ENCODE measurements at regions not wholly inside any gene's neighbourhood (a gene's known extent, or its start where the extent isn't known, plus 50 kb on each side); places are given as distances from the start of the nearest gene placed in this dataset.

- TF ChIP-seq POLR2A (IDR thresholded peaks at IDR 0.05) (no peak), CTCF (IDR thresholded peaks at IDR 0.05) (no peak)
These were observed 298.9 kb upstream of the IRX5 start for GRCh38 chr16:54631782-54632181.
